ENCODE measurements at regions not wholly inside any gene's neighbourhood (a gene's known extent, or its start where the extent isn't known, plus 50 kb on each side); places are given as distances from the start of the nearest gene placed in this dataset.
"Not testable (repeated sequence)": the region's sequence is repeated elsewhere in the genome, so short reads cannot be mapped to it uniquely, and the experiment has no call there.

DNA sequence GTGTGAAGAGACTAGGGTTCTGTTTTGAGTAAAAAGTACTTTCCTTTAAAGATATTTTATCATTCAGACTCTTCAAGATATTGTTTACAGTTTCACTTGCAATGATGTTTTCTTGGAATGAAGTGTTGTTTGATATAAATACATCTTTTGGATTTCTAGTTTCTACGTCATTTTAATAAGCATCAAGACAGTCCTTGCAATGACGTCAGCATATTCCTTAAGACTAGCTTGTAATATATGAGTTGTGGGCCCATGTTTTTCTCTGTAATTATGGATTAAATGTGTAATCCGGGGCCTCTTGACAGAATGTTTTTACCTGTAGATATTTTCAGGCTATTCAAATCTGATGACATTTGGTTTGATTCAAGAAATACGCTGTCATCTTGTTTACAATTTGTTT is 66.1 kb downstream of the RBMX2 start:
- no peak for DNase-seq (ENCODE audit: low spot score)

GRCh38 chrX:130468395-130468923 is 66.7 kb downstream of the RBMX2 start:
- DNase-seq (ENCODE audit: low spot score), result no peak

GRCh38 chrX:130482871-130483270 is 81.1 kb downstream of the RBMX2 start:
- DNase-seq (ENCODE audit: low spot score), result no peak

DNA sequence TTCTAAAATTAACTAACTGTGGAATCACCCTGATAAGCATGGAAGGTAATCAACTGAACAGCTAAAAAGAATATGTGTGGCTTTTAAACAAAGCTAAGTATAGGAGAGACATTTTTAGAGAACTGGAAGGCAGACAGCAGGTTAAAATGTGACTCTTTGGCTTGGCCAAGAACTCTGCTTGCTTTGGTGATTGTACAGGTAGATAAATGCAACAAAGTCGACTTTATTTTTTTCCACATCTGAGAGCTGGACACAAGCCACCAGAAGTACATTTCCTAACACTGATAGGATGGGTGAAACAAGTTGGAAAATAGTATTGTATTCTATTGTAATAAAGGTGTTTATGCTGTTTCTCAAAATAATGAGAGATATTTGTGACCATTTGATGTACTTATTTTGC is 84.1 kb downstream of the RBMX2 start:
- DNase-seq (ENCODE audit: low spot score), result no peak

DNA sequence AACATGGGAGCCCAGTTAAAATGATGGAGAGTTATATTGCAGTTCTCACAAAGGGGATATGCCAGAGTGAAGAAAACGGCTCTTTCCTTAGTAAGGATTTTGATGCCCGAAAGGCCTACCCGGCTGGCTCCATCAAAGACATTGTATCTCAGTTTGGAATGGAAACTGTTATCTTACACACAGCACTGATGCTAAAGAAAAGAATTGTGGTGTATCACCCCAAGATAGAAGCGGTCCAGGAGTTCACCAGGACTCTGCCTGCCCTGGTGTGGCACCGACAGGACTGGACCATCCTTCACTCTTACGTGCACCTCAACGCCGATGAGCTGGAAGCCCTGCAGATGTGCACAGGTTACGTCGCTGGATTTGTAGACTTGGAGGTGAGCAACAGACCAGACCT is 93.7 kb downstream of the RBMX2 start:
- not testable (repeated sequence) for DNase-seq (ENCODE audit: low spot score)

- DNase-seq (ENCODE audit: low spot score), result no peak
Measured at GRCh38 chrX:130497531-130497930, 95.7 kb downstream of the RBMX2 start.

GRCh38 chrX:130498653-130499274 is 97.0 kb downstream of the RBMX2 start:
- no peak for DNase-seq (ENCODE audit: low spot score)

DNA sequence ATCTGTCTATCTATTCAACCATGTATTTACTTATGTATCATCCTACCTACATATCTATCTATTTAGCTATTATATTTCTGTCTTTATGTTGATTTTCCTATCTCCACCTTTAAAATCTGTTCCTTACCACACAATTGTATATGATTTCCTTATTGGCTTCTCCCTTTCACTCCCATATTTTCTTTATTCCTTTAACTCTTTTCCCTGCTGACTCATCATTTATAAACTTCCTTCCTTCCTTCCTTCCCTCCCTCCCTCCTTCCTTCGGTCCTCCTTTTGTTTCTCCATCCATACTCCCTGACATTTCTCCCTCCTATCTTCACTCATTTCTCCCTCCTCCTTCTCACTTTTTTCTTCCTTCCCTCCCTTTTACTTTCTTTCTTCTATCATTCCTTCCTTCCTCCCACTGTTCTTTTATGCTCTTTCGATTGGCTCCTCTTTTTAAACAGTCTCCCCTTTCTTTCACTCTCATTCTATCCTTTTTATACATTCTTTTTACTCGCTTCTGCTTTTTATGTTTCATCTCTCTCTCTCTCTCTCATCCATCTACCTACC is 100.3 kb downstream of the RBMX2 start:
- no peak for DNase-seq (ENCODE audit: low spot score)

- no peak for DNase-seq (ENCODE audit: low spot score)
Measured at GRCh38 chrX:130504019-130504418, 102.2 kb downstream of the RBMX2 start.

GRCh38 chrX:130507015-130507414 is 105.2 kb downstream of the RBMX2 start:
- no peak for DNase-seq (ENCODE audit: low spot score)

GRCh38 chrX:130512534-130512933 is 110.7 kb downstream of the RBMX2 start:
- DNase-seq (ENCODE audit: low spot score), result not testable (repeated sequence)

- no peak for DNase-seq (ENCODE audit: low spot score)
Measured at GRCh38 chrX:130516123-130516522, 114.3 kb downstream of the RBMX2 start.

DNA sequence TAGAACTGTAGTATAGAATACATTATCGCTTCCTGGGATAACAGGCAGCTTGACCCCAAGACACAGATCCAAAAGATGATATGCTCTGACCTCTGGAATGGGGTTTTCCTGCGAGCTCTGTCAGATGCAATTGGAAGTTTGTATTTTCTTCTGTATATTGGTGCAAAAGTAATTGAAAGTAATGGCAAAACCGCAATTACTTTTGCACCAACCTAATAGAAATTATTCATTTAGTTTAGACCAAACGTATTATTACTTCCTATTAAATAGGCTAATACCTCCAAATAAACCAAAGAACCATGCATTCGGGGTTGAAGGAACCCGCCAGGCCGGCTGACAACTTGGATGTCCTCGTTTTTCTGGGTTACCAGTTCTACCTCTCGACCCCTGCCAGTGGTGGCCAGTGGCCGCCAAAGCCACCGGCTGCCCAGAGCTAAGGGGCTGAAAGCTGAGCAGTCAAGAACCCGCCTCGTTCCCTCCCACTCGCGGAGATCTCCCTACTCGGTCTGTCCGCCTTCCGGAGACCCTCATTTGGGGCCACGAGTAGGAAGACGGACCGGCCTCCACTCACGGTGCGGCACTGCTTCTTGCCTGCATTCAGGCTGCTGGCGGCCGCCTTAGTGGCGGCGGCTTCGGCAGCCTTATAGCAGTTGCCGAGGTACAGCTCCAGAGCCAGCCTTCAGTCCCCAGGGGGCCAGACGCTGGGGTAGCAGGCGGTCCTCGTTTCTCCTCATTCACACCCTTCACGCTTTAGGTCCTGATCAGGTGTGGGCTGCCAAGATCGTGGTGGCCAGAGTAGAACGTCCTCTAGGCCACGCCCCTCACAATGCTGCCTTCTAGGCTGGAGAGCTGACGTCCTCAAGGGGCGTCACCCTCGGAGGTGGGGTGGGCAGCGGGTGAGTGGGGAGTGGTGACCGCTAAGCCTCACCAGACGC is 121.9 kb downstream of the RBMX2 start:
- peak; percentile 28 for DNase-seq (ENCODE audit: low spot score)

DNA sequence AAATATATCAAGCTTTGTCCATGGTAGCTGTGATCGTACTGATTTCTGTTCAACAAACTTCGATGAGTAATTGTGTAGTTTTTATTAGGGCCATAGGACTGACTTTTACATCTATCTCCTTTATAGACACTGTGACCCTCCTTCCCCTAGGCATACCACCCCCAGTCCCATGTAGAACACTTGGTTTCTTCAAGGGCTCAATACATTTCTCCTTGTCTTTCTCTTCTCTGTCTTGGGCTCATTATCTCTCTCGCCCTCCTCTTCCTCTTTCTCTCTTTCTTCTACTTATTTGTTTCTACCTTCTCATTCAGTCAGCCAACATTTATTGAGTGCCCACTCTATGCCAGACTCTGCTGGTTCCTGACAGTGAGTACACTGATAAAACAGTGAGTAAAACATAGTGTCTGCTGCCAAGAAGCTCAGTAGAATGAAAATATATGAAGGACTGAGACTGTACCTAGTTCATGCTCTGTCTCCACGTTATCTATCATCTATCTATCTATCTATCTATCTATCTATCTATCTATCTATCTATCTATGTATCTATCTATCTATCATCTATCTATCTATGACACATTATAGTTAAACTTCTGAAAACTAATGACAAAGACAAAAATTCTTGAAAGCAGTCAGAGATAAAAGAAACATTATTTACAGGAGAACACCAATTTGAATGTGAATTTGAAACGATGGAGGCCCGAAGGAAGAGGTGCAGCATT is 122.8 kb downstream of the RBMX2 start:
- DNase-seq (ENCODE audit: low spot score), result no peak

DNA sequence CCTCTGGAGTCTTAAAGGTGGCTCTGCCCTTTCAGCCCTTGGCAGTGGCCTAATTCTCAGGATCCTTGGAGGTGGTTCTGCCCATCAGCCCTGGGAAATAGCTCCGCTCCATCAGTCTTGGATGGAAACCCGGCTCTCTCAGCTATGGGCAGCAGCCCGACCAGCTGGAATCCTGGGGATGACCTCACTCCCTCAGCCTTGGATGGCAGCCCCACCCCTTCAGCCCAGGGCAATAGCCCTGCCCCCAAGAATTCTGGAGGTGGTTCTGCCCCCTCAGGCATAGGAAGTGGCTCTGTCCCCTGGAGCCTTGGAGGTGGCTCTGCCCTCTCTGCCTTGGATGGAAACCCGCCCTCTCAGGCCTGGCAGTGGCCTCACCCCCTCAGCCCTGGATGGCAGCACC is 127.7 kb downstream of the RBMX2 start:
- DNase-seq (ENCODE audit: low spot score), result no peak

GRCh38 chrX:130531066-130531465 is 129.3 kb downstream of the RBMX2 start:
- DNase-seq (ENCODE audit: low spot score), result no peak

DNA sequence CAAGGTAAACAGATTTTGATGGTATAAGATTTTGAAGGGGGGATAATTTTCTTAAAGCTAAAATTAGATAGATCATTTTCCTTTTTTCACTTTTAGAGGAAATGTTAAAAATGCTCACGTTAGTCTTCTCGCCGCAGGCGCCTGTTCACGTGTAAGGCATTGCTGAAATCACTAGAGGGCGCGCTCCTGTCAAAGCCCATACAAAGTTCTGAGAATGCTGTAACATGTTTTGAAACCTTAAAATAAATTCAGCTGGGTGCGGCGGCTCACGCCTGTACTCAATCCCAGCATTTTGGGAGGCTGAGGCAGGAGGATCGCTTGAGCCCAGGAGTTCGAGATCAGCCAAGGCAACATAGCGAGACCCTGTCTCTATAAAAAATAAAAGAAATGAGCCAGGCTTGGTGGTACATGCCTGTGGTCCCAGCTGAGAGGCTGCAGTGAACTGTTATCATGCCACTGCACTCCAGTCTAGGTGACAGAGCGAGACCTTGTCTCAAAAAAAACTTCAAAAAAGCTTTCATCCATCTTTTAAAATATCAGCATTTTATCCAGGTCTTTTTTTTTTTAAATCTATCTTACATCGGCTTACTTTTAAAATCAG is 138.0 kb downstream of the RBMX2 start:
- no peak for DNase-seq (ENCODE audit: low spot score)

GRCh38 chrX:130543603-130544325 is 142.0 kb downstream of the RBMX2 start:
- no peak for DNase-seq (ENCODE audit: low spot score)

- DNase-seq (ENCODE audit: low spot score), result no peak
Measured at GRCh38 chrX:130545796-130546195, 144.0 kb downstream of the RBMX2 start.

DNA sequence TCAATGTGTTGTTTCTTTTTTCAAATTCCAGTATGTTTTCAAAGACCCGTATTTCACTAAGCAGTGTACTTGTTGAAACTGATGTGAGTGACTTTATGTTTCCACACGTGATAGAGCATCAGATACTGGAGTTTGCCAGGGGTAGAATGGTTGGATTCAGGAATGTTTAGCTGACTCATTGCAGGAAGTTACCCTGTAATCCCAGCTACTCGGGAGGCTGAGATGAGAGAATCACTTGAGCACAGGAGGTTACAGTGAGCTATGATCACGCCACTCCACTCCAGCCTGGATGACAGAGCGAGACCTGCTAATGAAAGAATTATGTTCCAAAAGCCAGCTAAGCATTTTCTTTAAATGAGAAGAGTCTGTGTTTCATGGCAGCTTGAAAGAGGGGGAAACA is 147.6 kb downstream of the RBMX2 start:
- DNase-seq (ENCODE audit: low spot score), result not testable (repeated sequence)

DNA sequence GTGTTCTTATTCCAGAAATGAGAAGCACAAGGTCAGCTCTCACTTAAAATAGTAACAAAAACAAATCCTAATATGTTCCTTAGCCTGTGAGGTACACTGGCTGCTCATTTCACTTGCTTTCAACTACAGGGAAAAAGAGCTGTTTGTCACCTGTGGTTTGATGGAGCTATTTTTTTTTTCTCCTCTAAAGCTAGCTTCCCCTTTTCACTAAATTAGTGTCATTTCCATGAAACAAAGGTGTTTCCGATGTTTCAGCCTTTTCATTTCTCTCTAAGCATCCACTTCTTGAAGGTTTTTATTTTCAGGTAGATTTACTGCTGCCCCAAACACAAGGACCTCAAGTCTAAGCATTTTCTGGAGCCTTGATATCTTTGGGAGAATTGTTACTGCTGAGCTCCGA is 148.6 kb downstream of the RBMX2 start:
- DNase-seq (ENCODE audit: low spot score), result no peak

All from HuH-7.5 (cell line).